ENCODE measurements at regions not wholly inside any gene's neighbourhood (a gene's known extent, or its start where the extent isn't known, plus 50 kb on each side); places are given as distances from the start of the nearest gene placed in this dataset.

DNA sequence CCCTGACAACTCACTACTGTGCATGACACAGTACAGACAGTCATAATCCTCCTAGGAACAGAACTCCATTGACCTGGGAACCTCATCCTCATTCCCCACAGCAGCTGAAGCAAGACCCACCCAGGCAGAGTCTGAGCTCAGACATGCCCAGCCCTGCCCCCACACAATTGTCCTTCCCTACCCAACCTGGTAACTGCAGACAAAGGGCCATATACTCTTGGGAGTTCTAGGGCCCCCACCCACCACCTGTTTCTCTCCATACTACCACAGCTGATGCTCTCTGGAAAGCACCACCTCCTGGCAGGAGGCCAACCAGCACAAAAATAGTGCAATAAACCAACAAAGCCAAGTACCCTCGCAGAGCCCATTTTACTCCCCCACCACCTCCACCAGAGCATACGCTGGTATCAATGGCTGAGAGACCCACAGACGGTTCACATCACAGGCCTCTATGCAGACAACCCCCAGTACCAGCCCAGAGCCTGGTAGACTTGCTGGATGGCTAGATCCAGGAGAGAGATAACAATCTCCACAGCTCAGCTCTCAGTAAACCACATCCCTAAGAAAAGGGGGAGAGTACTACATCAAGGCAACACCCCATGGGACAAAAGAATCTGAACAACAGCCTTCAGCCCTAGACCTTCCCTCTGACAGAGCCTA, 159.7 kb upstream of the CXADR start:
- TF ChIP-seq, protein P1, sequence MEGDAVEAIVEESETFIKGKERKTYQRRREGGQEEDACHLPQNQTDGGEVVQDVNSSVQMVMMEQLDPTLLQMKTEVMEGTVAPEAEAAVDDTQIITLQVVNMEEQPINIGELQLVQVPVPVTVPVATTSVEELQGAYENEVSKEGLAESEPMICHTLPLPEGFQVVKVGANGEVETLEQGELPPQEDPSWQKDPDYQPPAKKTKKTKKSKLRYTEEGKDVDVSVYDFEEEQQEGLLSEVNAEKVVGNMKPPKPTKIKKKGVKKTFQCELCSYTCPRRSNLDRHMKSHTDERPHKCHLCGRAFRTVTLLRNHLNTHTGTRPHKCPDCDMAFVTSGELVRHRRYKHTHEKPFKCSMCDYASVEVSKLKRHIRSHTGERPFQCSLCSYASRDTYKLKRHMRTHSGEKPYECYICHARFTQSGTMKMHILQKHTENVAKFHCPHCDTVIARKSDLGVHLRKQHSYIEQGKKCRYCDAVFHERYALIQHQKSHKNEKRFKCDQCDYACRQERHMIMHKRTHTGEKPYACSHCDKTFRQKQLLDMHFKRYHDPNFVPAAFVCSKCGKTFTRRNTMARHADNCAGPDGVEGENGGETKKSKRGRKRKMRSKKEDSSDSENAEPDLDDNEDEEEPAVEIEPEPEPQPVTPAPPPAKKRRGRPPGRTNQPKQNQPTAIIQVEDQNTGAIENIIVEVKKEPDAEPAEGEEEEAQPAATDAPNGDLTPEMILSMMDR (IDR thresholded peaks at IDR 0.05; ENCODE audit: control extremely low read depth, extremely low read depth) = no peak
- H3K27me3 ChIP-seq (ENCODE audit: control insufficient read depth in 3 of 3, insufficient read depth in 3 of 3, low read length in 2 of 3) = no peaks in the 10 kb centered on the region
- H3K9me3 ChIP-seq (ENCODE audit: control insufficient read depth in 4 of 4, insufficient read depth in 3 of 4, low read length in 3 of 4) = no peaks in the 10 kb centered on the region
- ATAC-seq (ENCODE audit: insufficient read depth, low FRiP score) = no peak
- H3K27ac ChIP-seq (ENCODE audit: low read depth in 1 of 2, low read length in 1 of 2) = no peak overlapping the region
- H3K4me3 ChIP-seq = no peak overlapping the region
- no peak for DNase-seq
- no peaks in the 10 kb centered on the region for H3K4me1 ChIP-seq (ENCODE audit: control insufficient read depth in 5 of 5, insufficient read depth in 5 of 5, low read length in 5 of 5)
- 72 to 82% methylated on average over 3 of the region's 3 CpGs for WGBS, 2 donors
- H3K36me3 ChIP-seq (ENCODE audit: control insufficient read depth in 4 of 4, insufficient read depth in 4 of 4, low read length in 4 of 4) = no peaks in the 10 kb centered on the region
- no peak overlapping the region for H3K9ac ChIP-seq (ENCODE audit: insufficient read depth in 1 of 2, low read length in 2 of 2)

DNA sequence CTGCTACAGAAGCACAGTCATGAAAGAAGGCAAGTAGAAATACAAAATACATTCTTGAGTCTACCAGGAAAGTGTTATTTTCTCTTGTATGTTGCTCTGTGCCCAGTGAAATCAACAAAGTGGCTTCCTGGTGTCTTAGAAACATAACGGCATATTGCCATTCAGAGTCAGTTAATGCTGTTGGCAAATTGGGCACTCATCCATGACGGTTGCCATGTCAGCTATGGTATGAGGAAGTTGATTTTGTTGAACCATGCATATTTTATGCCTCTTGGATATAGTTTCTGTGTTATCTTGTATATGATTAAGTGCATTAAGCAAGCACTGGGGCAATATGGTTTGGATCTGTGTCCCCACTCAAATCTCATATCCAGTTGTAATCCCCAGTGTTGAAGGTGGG, 153.1 kb upstream of the CXADR start:
- Histone ChIP-seq H3K9ac (ENCODE audit: insufficient read depth in 1 of 2, low read length in 2 of 2) (no peak overlapping the region), H3K36me3 (ENCODE audit: control insufficient read depth in 4 of 4, insufficient read depth in 4 of 4, low read length in 4 of 4) (no peaks in the 10 kb centered on the region), H3K4me3 (no peak overlapping the region), H3K27me3 (ENCODE audit: control insufficient read depth in 3 of 3, insufficient read depth in 3 of 3, low read length in 2 of 3) (no peaks in the 10 kb centered on the region), H3K27ac (ENCODE audit: low read depth in 1 of 2, low read length in 1 of 2) (no peak overlapping the region), H3K9me3 (ENCODE audit: control insufficient read depth in 4 of 4, insufficient read depth in 3 of 4, low read length in 3 of 4) (no peaks in the 10 kb centered on the region), H3K4me1 (ENCODE audit: control insufficient read depth in 5 of 5, insufficient read depth in 5 of 5, low read length in 5 of 5) (no peaks in the 10 kb centered on the region)
- no peak for DNase-seq
- TF ChIP-seq, protein P1 (IDR thresholded peaks at IDR 0.05; ENCODE audit: control extremely low read depth, extremely low read depth) = no peak
- 80 to 93% methylated on average over 2 of the region's 2 CpGs for WGBS, 2 donors
- no peak for ATAC-seq (ENCODE audit: insufficient read depth, low FRiP score)

DNA sequence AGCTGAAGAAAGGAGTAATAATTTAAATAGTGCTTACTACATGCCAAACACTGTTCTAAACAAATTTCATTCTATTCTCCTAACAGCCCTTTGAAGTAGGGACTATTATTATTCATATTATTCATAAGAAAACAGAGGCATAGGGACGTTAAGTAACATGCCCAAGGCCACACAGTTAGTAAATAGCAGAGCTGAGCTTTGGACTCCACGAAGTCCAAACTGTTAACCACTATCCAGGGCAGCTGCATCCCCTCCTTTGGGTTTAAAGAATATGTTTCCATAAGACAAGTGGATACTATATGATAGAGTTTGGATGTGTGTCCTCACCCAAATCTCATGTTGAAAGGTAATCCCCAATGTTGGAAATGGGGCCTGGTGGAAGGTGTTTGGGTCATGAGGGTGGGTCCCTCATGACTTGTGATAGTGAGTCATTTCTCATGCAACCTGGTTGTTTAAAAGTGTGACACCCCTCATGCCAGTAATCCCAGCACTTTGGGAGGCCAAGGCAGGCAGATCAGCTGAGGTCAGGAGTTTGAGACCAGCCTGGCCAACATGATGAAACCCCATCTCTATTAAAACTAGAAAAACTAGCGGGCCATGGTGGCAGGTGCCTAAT, 144.0 kb upstream of the CXADR start:
- H3K4me1 ChIP-seq (ENCODE audit: control insufficient read depth in 5 of 5, insufficient read depth in 5 of 5, low read length in 5 of 5) = peaks cover 0 to 7% (median 0%) of the 10 kb centered on the region in 5 donors
- DNase-seq (no peak), ATAC-seq (ENCODE audit: insufficient read depth, low FRiP score) (no peak)
- no peaks in the 10 kb centered on the region for H3K36me3 ChIP-seq (ENCODE audit: control insufficient read depth in 4 of 4, insufficient read depth in 4 of 4, low read length in 4 of 4)
- TF ChIP-seq, protein P1 (IDR thresholded peaks at IDR 0.05; ENCODE audit: control extremely low read depth, extremely low read depth) = no peak
- H3K27me3 ChIP-seq (ENCODE audit: control insufficient read depth in 3 of 3, insufficient read depth in 3 of 3, low read length in 2 of 3) = no peaks in the 10 kb centered on the region
- no peaks in the 10 kb centered on the region for H3K9me3 ChIP-seq (ENCODE audit: control insufficient read depth in 4 of 4, insufficient read depth in 3 of 4, low read length in 3 of 4)
- WGBS, 2 donors = 60 to 67% methylated on average over 3 of the region's 3 CpGs
- no peak overlapping the region for H3K4me3 ChIP-seq
- no peak overlapping the region for H3K27ac ChIP-seq (ENCODE audit: low read depth in 1 of 2, low read length in 1 of 2)
- H3K9ac ChIP-seq (ENCODE audit: insufficient read depth in 1 of 2, low read length in 2 of 2) = no peak overlapping the region

All from lung (tissue), 11 donors.